ENCODE measurements at regions not wholly inside any gene's neighbourhood (a gene's known extent, or its start where the extent isn't known, plus 50 kb on each side); places are given as distances from the start of the nearest gene placed in this dataset.

DNA sequence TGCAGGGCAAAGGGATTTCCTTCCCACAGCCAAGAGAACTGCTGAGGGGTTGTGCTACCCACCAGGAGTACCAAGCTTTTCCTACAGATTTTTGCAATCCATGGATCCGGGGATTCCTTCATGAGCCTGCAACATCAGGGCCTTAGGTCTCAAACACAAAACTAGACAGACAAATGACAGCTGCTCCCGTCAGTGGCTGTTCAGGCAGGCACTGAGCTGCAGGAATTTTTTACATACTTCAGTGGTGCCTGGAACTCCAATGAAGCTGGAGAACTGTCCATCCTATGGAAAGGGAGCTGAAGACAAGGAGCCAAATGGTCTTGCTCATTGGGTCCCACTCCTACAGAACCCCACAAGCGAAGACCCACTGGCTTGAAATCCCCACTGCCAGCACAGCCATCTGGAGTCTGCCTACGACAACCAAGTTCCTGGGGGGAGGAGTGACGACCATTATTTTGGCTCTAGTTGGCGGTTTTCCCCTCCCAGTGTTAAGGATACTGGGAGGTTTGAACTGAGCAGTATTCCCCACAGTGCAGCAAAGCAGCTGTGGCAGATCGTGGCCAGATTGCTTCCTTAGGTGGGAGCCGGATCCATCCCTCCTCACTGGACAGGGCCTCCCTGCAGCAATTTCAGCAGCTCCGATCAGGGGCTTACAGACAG lies 157.7 kb upstream of the TMEM45B start:
- TF ChIP-seq, protein P1, sequence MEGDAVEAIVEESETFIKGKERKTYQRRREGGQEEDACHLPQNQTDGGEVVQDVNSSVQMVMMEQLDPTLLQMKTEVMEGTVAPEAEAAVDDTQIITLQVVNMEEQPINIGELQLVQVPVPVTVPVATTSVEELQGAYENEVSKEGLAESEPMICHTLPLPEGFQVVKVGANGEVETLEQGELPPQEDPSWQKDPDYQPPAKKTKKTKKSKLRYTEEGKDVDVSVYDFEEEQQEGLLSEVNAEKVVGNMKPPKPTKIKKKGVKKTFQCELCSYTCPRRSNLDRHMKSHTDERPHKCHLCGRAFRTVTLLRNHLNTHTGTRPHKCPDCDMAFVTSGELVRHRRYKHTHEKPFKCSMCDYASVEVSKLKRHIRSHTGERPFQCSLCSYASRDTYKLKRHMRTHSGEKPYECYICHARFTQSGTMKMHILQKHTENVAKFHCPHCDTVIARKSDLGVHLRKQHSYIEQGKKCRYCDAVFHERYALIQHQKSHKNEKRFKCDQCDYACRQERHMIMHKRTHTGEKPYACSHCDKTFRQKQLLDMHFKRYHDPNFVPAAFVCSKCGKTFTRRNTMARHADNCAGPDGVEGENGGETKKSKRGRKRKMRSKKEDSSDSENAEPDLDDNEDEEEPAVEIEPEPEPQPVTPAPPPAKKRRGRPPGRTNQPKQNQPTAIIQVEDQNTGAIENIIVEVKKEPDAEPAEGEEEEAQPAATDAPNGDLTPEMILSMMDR (IDR thresholded peaks at IDR 0.05): no peak
- TF ChIP-seq EZH2 (IDR thresholded peaks at IDR 0.05; ENCODE audit: borderline replicate concordance, insufficient read depth, low read depth, low read length, poor library complexity, severe bottlenecking): no peak

Measured in B cell (primary cell).